ENCODE measurements at regions not wholly inside any gene's neighbourhood (a gene's known extent, or its start where the extent isn't known, plus 50 kb on each side); places are given as distances from the start of the nearest gene placed in this dataset.

DNA sequence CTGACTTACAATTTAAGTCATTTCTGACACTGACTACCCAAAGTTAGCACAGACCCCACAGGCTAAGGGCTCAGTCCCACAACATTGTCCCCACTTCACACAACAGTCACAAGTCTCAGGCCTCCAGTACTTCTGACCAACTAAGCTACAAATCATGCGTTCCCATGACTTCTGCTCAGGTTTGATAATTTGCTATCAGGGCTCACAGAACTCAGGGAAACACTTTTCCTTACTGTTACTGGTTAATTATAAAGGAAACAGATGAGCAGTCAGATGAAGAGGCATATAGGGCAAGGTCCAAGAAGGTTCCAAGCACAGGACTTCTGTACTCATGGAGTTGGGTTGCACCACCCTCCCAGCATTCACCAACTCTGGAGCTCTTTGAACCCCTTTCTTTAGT lies 151.2 kb upstream of the TNR start:
- 95 to 100% methylated on average over 1 of the region's 1 CpG for WGBS, 2 donors
- DNase-seq (ENCODE audit: low spot score in 2 of 2): no peak
- intact Hi-C loops (cut with DNase I; ENCODE audit: low total_unique reads): no loop called here
- no peak for TF ChIP-seq POLR2A (IDR thresholded peaks at IDR 0.05)
- TF ChIP-seq, protein P1, sequence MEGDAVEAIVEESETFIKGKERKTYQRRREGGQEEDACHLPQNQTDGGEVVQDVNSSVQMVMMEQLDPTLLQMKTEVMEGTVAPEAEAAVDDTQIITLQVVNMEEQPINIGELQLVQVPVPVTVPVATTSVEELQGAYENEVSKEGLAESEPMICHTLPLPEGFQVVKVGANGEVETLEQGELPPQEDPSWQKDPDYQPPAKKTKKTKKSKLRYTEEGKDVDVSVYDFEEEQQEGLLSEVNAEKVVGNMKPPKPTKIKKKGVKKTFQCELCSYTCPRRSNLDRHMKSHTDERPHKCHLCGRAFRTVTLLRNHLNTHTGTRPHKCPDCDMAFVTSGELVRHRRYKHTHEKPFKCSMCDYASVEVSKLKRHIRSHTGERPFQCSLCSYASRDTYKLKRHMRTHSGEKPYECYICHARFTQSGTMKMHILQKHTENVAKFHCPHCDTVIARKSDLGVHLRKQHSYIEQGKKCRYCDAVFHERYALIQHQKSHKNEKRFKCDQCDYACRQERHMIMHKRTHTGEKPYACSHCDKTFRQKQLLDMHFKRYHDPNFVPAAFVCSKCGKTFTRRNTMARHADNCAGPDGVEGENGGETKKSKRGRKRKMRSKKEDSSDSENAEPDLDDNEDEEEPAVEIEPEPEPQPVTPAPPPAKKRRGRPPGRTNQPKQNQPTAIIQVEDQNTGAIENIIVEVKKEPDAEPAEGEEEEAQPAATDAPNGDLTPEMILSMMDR (IDR thresholded peaks at IDR 0.05): no peak
- H3K4me3 ChIP-seq (ENCODE audit: low read depth, poor library complexity, severe bottlenecking): no peak overlapping the region

DNA sequence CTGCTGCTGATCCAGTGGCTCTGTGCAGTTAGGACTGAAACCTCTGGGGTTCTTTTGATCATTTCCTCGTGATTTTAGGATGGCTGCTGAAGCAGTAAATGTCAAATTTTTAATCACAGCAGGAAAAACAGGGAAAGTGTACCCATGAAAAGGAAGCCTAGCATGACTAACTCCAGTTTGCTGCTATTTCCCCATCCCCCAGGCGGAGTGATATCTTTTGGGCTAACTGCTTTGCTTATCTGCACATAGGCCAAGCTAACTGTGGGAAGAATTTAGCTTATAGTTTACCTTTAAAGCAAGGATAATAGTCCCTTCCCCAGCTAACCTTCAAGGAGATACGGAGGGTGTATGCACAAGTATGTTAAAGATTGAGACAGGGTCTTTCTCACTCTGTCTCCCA lies 149.8 kb upstream of the TNR start:
- no peak for TF ChIP-seq POLR2A (IDR thresholded peaks at IDR 0.05)
- H3K4me3 ChIP-seq (ENCODE audit: low read depth, poor library complexity, severe bottlenecking): no peak overlapping the region
- no peak for DNase-seq (ENCODE audit: low spot score in 2 of 2)
- WGBS, 2 donors: 70 to 77% methylated on average over 3 of the region's 3 CpGs
- intact Hi-C loops (cut with DNase I; ENCODE audit: low total_unique reads): no loop called here

DNA sequence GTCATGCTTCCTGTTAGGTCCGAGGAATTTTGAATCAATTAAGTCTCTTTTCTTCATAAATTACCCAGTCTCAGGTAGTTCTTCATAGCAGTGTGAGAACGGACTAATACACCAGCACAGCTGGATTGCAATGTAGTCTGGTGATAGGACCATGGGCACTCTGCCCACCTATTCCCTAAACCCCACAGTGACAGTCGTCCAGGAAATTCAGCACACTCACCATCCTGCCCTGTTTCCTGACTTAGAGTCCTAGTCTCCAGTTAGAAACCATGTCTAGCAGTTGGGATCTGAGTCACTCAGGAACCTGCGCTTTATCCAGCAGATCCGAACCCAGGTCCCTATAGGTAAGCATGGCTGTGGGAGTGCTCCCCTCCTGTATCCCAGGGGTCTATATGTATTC lies 149.3 kb upstream of the TNR start:
- intact Hi-C loops (cut with DNase I; ENCODE audit: low total_unique reads): no loop called here
- TF ChIP-seq, protein P1 (IDR thresholded peaks at IDR 0.05): no peak
- no peak for TF ChIP-seq POLR2A (IDR thresholded peaks at IDR 0.05)
- no peak for DNase-seq (ENCODE audit: low spot score in 2 of 2)
- no peak overlapping the region for H3K4me3 ChIP-seq (ENCODE audit: low read depth, poor library complexity, severe bottlenecking)
- WGBS, 2 donors: 75 to 81% methylated on average over 5 of the region's 5 CpGs

DNA sequence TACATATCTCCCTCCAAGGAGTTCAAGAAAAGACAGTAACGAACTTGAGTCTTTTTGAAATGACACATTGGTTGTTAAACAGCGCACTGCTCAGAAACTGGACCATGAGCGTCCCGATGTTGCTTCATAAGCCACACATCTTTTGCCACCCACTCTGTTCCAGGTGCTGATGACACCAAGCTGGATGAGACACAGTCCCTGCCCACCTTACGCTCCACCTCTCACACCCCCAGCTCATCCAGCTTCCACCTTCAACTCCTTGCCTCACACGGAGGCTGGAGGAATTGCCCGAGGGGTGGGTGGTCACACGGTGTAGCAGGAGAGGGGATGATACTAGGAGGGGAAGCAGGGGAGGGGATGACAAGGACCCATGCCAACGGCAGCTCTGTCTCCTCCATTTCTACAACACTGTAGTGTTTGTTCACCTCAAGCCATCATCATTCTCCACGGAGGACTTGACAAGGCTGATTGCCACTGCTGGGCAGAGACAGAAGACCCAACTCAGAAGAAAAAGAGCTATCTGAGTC lies 148.5 kb upstream of the TNR start:
- TF ChIP-seq, protein P1 (IDR thresholded peaks at IDR 0.05): no peak
- TF ChIP-seq POLR2A (IDR thresholded peaks at IDR 0.05): no peak
- H3K4me3 ChIP-seq (ENCODE audit: low read depth, poor library complexity, severe bottlenecking): no peak overlapping the region
- no peak for DNase-seq (ENCODE audit: low spot score in 2 of 2)
- 64 to 67% methylated on average over 10 of the region's 10 CpGs for WGBS, 2 donors
- intact Hi-C loops (cut with DNase I; ENCODE audit: low total_unique reads): no loop called here

DNA sequence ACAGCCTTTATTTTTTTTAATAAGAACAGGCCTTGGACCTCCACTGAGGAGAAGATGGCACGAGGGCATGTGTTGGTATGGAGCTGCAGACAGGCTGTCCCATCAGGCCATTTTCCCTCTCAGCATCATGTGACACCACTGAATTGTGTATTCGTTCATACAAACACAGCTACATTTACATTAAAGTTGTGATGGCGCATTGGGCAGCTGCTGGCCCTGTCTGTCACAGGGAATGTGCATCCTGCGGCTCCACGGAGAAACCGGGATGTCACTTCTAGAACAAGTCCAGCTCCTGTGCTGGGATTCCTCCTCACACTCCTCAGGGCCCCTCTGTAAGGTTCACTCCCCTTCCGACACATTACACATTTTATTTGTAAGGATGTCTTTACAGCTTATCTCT lies 147.6 kb upstream of the TNR start:
- intact Hi-C loops (cut with DNase I; ENCODE audit: low total_unique reads): no loop called here
- 95 to 99% methylated on average over 7 of the region's 7 CpGs for WGBS, 2 donors
- TF ChIP-seq, protein P1 (IDR thresholded peaks at IDR 0.05): no peak
- no peak for TF ChIP-seq POLR2A (IDR thresholded peaks at IDR 0.05)
- H3K4me3 ChIP-seq (ENCODE audit: low read depth, poor library complexity, severe bottlenecking): no peak overlapping the region
- DNase-seq (ENCODE audit: low spot score in 2 of 2): no peak

DNA sequence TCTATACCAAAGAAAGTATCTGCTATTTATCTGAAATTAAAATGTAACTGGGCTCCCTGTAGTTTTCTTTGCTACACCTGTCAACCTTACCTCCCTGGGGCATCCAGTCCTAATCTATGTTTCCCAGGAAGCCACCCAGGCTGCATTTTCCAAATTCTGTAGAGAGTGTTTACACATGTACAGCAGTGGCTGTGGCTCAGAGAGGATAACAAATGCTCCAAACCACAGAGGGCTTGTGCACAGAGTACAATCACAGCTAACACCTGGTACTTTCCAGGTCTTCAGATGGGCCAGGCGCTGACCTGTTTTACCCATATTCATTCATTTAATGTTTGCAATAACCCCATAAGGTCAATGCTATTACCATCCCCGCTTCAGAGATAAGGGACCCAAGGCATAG lies 146.5 kb upstream of the TNR start:
- no peak overlapping the region for H3K4me3 ChIP-seq (ENCODE audit: low read depth, poor library complexity, severe bottlenecking)
- intact Hi-C loops (cut with DNase I; ENCODE audit: low total_unique reads): no loop called here

More for the DNA sequence above, 146.5 kb upstream of the TNR start:
- no peak for TF ChIP-seq POLR2A (IDR thresholded peaks at IDR 0.05)
- TF ChIP-seq, protein P1 (IDR thresholded peaks at IDR 0.05): no peak
- no peak for DNase-seq (ENCODE audit: low spot score in 2 of 2)
- WGBS, 2 donors: 97 to 100% methylated on average over 2 of the region's 2 CpGs
